A673 (cell line): ENCODE measurements at regions not wholly inside any gene's neighbourhood (a gene's known extent, or its start where the extent isn't known, plus 50 kb on each side); places are given as distances from the start of the nearest gene placed in this dataset.

Experiments used
- EZH2 ChIP-seq: fragments of 200-600 bp; sonication (generic); IDR thresholded peaks from 2 replicates; pipeline ENCODE4 v1.6.1; 2017; ENCODE audit warnings: borderline replicate concordance, low read depth, mild to moderate bottlenecking, mixed read lengths, antibody characterized with exemption, low read length; ENCODE audit not compliant: poor library complexity, severe bottlenecking
- TF ChIP-seq, protein P1 (sequence below): fragments of 300-800, 200-600 bp; sonication (generic); conservative IDR thresholded peaks from 2 replicates; pipeline ENCODE4 v1.5.1; 2017; ENCODE audit warnings: low read depth, mild to moderate bottlenecking, antibody characterized with exemption, low read length, moderate library complexity, mixed read lengths

DNA sequence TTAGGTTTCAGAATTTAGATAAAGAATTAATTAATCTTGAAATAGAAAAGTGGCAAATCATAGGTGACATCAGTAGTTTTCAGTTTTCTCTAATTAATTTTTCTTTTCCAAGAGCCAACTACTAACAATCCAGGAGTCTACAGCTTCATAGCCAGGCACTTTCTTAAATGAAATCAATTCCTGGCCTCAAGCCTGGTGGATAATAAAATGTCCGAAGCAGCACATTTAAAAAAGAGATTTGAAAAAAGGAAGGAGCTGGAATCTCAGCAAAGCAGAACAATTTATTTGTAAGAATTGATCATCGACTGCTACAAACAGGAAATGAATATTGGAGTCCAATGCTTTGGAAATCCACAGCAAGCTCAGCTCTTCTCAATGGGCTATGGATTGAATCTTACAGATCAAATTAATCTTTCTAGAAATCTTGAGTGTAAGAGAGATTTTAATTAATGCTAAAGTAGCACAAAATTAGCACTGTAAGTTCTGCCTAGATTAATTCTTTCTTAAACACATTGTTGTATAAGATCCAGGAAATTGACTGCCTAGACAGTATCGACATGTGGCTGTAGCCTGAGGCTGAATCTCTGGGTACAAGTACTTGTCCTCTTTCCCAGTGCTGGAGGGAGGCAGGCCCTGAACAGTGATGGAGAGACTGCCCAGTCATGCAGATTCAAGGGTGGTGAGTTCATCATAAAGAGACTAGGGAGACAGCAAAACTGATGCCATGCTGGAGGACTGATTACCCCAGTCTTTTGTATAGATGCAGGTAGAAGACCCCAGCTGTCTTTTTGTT lies 167.8 kb upstream of the POU2AF2 start:
- TF ChIP-seq, protein P1, sequence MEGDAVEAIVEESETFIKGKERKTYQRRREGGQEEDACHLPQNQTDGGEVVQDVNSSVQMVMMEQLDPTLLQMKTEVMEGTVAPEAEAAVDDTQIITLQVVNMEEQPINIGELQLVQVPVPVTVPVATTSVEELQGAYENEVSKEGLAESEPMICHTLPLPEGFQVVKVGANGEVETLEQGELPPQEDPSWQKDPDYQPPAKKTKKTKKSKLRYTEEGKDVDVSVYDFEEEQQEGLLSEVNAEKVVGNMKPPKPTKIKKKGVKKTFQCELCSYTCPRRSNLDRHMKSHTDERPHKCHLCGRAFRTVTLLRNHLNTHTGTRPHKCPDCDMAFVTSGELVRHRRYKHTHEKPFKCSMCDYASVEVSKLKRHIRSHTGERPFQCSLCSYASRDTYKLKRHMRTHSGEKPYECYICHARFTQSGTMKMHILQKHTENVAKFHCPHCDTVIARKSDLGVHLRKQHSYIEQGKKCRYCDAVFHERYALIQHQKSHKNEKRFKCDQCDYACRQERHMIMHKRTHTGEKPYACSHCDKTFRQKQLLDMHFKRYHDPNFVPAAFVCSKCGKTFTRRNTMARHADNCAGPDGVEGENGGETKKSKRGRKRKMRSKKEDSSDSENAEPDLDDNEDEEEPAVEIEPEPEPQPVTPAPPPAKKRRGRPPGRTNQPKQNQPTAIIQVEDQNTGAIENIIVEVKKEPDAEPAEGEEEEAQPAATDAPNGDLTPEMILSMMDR = no peak
- TF ChIP-seq EZH2 = no peak
